ENCODE measurements at regions not wholly inside any gene's neighbourhood (a gene's known extent, or its start where the extent isn't known, plus 50 kb on each side); places are given as distances from the start of the nearest gene placed in this dataset.

DNA sequence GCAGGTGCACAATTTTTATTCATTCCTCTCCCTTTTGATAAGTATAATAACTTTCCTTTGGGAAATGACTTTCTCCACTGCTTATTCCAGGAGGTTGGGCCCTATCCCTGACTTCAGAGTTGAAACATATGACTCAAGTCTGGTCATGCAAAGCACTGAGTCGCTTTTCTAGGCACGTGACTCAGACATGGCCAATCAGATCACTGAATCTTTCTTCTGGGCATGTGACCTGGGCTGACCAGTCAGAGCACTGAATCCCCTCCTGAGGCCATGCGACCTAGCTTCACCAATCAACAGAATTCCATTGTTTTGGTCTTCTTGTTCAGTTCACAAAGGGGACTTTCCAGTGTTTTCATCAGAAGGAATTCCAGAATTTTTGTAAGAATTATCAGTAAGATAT is 377.1 kb upstream of the KITLG start:
- TF ChIP-seq GATA2 (IDR thresholded peaks at IDR 0.05; ENCODE audit: low read depth, low read length) (no peak), GATA3 (IDR thresholded peaks at IDR 0.05; ENCODE audit: low read depth, low read length) (no peak)
